Fibroblast of the aortic adventitia (primary cell): ENCODE measurements at regions not wholly inside any gene's neighbourhood (a gene's known extent, or its start where the extent isn't known, plus 50 kb on each side); places are given as distances from the start of the nearest gene placed in this dataset.

Experiments
- DNase-seq: peaks from one replicate; pipeline ENCODE4 v3.0.0-alpha.2; 2010; ENCODE audit warnings: low read depth
- H3K4me3 ChIP-seq: 2 replicates; pipeline ENCODE4 v1.5.1; 2011; ENCODE audit warnings: low read depth, mild to moderate bottlenecking, control low read depth, low read length, moderate library complexity
- CTCF ChIP-seq: IDR thresholded peaks from 2 replicates; pipeline ENCODE4 v1.5.1; 2011; ENCODE audit warnings: mild to moderate bottlenecking, low read length, control low read depth, inconsistent platforms; ENCODE audit not compliant: insufficient read depth

DNA sequence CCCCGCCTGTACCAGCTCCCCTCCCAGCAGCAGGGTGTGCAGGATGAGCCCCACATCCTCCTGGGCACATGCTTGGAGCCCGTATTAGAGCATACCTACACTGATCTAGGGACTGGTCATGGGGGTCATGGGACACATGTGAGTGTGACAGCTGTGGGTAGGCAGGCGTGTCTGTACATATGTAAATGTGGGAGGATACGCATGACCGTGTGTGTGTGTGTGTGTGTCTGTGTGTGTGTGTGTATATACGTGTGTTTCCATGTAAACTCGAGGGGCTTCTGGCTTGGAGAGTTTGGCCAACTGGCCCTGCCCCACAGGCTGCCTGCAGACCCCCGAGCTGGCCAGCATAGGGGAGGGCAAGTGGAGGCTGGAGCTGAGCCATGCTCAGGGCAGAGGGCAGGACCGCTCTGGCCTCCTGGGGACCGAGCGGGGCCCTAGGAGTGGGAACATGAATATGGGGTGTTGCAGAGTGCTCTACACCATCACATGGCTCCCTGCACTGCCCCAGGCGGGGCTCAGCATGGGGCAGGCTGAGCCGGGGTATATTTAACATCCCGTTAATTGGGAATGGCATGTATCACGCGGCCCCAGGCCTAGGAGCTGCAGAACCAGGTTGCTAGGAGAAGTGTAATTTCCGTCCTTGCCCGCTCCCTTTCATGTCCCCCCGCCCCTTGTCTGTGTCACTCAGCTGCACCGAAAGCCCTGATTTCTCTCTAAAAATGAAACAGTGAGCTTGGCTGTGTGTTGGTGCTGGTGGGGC, 152.7 kb upstream of the PCBD1 start:
- TF ChIP-seq CTCF = no peak
- no peak overlapping the region for H3K4me3 ChIP-seq
- DNase-seq = no peak

DNA sequence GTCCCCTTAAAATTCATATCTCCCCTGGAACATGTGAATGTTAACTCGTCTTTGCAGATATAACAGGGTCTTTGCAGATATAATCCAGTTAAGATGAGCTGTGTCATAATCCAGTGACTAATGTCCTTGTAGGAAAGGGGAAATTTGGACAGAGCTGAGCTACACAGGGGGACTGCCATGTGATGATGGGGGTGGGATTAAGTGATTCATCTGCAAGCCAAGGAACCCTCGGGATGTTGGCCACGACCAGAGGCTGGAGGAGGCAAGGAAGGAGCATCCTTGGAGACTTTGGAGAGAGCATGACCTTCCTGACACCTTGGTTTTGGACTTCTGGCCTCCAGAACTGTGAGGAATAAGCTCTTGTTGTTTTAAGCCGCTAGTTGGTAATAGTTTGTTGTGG, 153.9 kb upstream of the PCBD1 start:
- no peak for DNase-seq
- no peak overlapping the region for H3K4me3 ChIP-seq
- TF ChIP-seq CTCF = no peak

DNA sequence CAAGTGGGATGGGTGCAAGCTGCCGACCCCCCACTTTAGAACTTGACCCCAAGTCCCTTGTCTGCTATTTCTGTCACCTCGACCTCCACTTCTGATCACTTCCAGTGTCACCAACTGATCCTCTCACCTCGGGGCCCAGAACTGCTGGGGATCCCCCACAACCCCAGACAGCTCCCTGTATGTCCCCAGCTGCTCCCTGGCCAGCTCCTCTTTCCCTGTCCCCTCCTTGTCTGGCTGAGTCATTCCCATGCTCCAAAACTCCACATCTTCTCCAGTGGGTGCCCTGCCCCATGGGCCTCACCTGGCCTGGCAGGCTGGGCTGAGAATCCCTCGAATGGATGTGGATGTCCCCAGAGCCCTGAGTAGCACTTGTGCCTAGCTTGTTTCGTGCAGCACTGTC, 154.3 kb upstream of the PCBD1 start:
- DNase-seq = no peak
- TF ChIP-seq CTCF = no peak
- H3K4me3 ChIP-seq = no peak overlapping the region

GRCh38 chr10:71043858-71044257, 155.5 kb upstream of the PCBD1 start:
- DNase-seq = no peak
- no peak for TF ChIP-seq CTCF
- no peak overlapping the region for H3K4me3 ChIP-seq

DNA sequence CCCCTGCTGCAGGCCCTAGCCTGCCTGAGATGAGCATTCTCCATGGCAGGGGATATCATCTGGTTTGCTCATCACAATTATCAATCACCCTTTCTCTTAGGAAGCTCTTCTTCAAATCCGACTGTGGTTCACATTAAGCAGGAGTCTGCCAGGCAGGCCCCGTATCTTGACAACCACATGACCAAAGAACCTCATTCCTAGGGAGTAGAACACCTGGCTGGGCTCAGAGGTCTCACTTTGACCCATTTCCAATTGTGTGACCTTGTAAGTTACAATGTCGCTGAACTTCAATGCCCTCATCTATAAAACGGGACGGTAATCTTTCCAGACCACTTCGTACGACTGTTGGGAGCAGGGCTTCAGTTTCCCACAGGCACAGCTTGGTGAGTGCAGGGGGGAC, 156.4 kb upstream of the PCBD1 start:
- no peak overlapping the region for H3K4me3 ChIP-seq
- DNase-seq = no peak
- no peak for TF ChIP-seq CTCF

- TF ChIP-seq CTCF = no peak
- no peak for DNase-seq
- no peak overlapping the region for H3K4me3 ChIP-seq
These were observed 156.9 kb upstream of the PCBD1 start for GRCh38 chr10:71045204-71045809.

GRCh38 chr10:71045936-71046335, 157.6 kb upstream of the PCBD1 start:
- no peak overlapping the region for H3K4me3 ChIP-seq
- no peak for DNase-seq
- no peak for TF ChIP-seq CTCF
